Esophagus muscularis mucosa (tissue), 4 donors: ENCODE measurements at regions not wholly inside any gene's neighbourhood (a gene's known extent, or its start where the extent isn't known, plus 50 kb on each side); places are given as distances from the start of the nearest gene placed in this dataset.

Experiments
- DNase-seq: peaks from one replicate; pipeline ENCODE4 v3.0.0-alpha.2; 2017; ENCODE audit errors: extremely low spot score
- H3K27ac ChIP-seq, 4 donors: fragments of 200-600 bp; sonication (generic); replicated peaks in 1 of 4; 1 replicate in 3 of 4; 2 replicates in 1 of 4; pipeline ENCODE4 v1.5.1; 2016 to 2019; ENCODE audit warnings: mild to moderate bottlenecking in 1 of 4
- H3K27me3 ChIP-seq, 4 donors: fragments of 200-600 bp; sonication (generic); one replicate each; pipeline versions ENCODE4 v1.5.1 to v1.6.0; 2016 to 2019
- H3K36me3 ChIP-seq, 4 donors: fragments of 200-600 bp; sonication (generic); one replicate each; pipeline ENCODE4 v1.5.1; 2016 to 2019
- H3K4me1 ChIP-seq, 4 donors: fragments of 200-600 bp; sonication (generic); one replicate each; pipeline ENCODE4 v1.5.1; 2016 to 2019
- H3K4me3 ChIP-seq, 4 donors: fragments of 200-600 bp; sonication (generic); 1 replicate in 2 of 4; 2 replicates in 2 of 4; pipeline ENCODE4 v1.5.1; 2016 to 2019; ENCODE audit warnings: mild to moderate bottlenecking in 4 of 4, moderate library complexity in 1 of 4
- H3K9me3 ChIP-seq, 4 donors: fragments of 200-600 bp; sonication (generic); 1 replicate in 3 of 4; 2 replicates in 1 of 4; pipeline ENCODE4 v1.5.1; 2016 to 2019
- EP300 ChIP-seq: sonication (generic); formaldehyde crosslinking; IDR thresholded peaks from one replicate; pipeline ENCODE4 v1.6.1; 2017; ENCODE audit warnings: antibody characterized with exemption
- POLR2A ChIP-seq: fragments of 450-650 bp; IDR thresholded peaks from one replicate; pipeline ENCODE4 v1.6.1; 2017; ENCODE audit warnings: antibody characterized with exemption, moderate library complexity, mild to moderate bottlenecking, low read depth
- POLR2AphosphoS5 ChIP-seq, 2 donors: sonication (generic); formaldehyde crosslinking; IDR thresholded peaks; one replicate each; pipeline ENCODE4 v1.6.1; 2017; ENCODE audit warnings: antibody characterized with exemption in 2 of 2
- WGBS: methylation state at CpG from one replicate; pipeline ENCODE4 v1.1.5; 2018; 5-methylcytosine and 5-hydroxymethylcytosine counted together
- intact Hi-C: fragments of 100-400 bp; cut with DNase I; formaldehyde crosslinking; loops from one replicate; pipeline ENCODE4 v1.15.1; 2023
- TF ChIP-seq, protein P1 (sequence below), 3 experiments: fragments of 200-600 bp in 2 of 3; fragments of 450-650 bp in 1 of 3; sonication (generic) in 2 of 3; IDR thresholded peaks; one replicate each; pipeline ENCODE4 v1.5.1; 2017 to 2019; ENCODE audit warnings: antibody characterized with exemption in 3 of 3, mild to moderate bottlenecking in 2 of 3, moderate library complexity in 1 of 3

DNA sequence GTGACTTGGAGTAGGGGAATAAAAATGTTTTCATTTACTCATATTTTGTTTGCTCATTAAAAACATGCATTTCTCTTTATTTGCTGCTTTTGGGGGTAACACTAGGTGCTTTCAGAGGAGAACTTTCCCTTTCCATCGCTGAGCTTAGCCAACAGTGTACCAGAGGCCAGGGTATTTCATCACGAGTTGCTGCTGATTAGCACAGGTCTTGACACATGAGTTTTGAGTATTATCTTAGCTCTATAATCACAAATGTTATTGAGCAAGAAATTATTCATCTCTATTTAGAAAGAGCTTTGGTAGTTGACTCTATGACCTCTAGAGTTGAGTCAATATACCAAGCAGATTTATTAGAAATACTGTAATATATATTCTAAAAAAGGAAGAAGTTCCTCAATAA lies 375.9 kb downstream of the NXPH1 start:
- DNase-seq = no peak
- WGBS = 76% methylated on average over 2 of the region's 2 CpGs
- no peaks in the 10 kb centered on the region for H3K4me1 ChIP-seq

DNA sequence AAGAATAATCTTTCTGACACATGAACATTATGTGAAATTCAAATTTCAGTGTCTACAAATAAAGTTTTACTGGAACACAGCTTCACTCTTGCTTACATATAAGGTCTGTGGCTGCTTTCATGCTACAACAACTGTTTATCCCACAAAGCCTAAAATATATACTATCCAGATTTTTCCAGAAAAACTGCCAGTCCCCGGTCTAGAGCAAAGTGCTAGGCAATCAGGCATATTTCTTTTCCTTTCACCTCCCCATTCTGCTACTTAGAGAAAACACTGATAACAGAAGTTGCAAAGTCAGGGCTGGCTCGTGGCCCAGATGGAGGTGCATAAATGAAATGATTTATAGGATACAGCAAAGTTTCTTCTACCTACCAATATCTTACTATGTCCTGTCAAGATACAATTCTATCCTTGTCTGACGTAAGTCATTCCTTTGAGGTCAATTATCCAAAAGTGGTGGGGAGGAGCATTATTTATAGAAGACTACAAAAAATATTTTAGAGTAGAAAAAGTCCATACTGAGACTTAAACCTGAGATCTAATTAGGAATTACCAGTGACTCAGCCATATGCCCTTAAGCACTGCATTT lies 384.1 kb downstream of the NXPH1 start:
- Histone ChIP-seq H3K27ac (no peak overlapping the region), H3K4me1 (no peaks in the 10 kb centered on the region), H3K4me3 (no peak overlapping the region), H3K9me3 (no peaks in the 10 kb centered on the region), H3K27me3 (no peaks in the 10 kb centered on the region), H3K36me3 (no peaks in the 10 kb centered on the region)
- no peak for DNase-seq
- WGBS = 36% methylated on average over 3 of the region's 3 CpGs
- intact Hi-C loops = no loop called here
- TF ChIP-seq POLR2A (no peak), POLR2AphosphoS5 (IDR thresholded peaks at IDR 0.05) (no peak), EP300 (no peak)
- TF ChIP-seq, protein P1, sequence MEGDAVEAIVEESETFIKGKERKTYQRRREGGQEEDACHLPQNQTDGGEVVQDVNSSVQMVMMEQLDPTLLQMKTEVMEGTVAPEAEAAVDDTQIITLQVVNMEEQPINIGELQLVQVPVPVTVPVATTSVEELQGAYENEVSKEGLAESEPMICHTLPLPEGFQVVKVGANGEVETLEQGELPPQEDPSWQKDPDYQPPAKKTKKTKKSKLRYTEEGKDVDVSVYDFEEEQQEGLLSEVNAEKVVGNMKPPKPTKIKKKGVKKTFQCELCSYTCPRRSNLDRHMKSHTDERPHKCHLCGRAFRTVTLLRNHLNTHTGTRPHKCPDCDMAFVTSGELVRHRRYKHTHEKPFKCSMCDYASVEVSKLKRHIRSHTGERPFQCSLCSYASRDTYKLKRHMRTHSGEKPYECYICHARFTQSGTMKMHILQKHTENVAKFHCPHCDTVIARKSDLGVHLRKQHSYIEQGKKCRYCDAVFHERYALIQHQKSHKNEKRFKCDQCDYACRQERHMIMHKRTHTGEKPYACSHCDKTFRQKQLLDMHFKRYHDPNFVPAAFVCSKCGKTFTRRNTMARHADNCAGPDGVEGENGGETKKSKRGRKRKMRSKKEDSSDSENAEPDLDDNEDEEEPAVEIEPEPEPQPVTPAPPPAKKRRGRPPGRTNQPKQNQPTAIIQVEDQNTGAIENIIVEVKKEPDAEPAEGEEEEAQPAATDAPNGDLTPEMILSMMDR (IDR thresholded peaks at IDR 0.05) = no peak

More for the DNA sequence above, 375.9 kb downstream of the NXPH1 start:
- Histone ChIP-seq H3K36me3 (no peaks in the 10 kb centered on the region), H3K9me3 (no peaks in the 10 kb centered on the region), H3K27me3 (no peaks in the 10 kb centered on the region), H3K4me3 (no peak overlapping the region), H3K27ac (no peak overlapping the region)
- intact Hi-C loops = no loop called here
- TF ChIP-seq POLR2AphosphoS5 (IDR thresholded peaks at IDR 0.05) (no peak), EP300 (no peak), POLR2A (no peak)
- TF ChIP-seq, protein P1 (IDR thresholded peaks at IDR 0.05) = no peak

GRCh38 chr7:8818406-8818805 lies 385.0 kb downstream of the NXPH1 start:
- Histone ChIP-seq H3K4me3 (no peak overlapping the region), H3K27ac (no peak overlapping the region), H3K36me3 (no peaks in the 10 kb centered on the region), H3K27me3 (no peaks in the 10 kb centered on the region), H3K4me1 (no peaks in the 10 kb centered on the region), H3K9me3 (no peaks in the 10 kb centered on the region)
- no peak for DNase-seq
- WGBS = 79% methylated on average over 2 of the region's 2 CpGs
- TF ChIP-seq, protein P1 (IDR thresholded peaks at IDR 0.05) = no peak
- TF ChIP-seq EP300 (no peak), POLR2A (no peak), POLR2AphosphoS5 (IDR thresholded peaks at IDR 0.05) (no peak)
- intact Hi-C loops = no loop called here

DNA sequence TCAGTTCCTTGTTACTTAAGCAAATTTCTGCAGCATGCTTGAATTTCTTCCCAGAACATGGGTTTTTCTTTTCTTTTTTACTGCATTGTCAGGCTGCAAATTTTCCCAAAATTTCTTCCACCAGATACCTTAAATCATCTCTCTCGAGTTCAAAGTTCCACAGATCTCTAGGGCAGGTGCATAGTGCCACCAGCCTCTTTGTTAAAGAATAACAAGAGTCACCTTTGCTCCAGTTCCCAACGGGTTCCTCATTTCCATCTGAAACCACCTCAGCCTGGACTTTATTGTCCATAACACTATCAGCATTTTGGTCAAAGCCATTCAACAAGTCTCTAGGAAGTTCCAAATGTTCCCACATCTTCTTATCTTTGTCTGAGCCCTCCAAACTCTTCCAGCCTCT lies 389.2 kb downstream of the NXPH1 start:
- Histone ChIP-seq H3K36me3 (no peaks in the 10 kb centered on the region), H3K4me3 (no peak overlapping the region), H3K9me3 (no peaks in the 10 kb centered on the region), H3K27ac (no peak overlapping the region), H3K27me3 (no peaks in the 10 kb centered on the region), H3K4me1 (no peaks in the 10 kb centered on the region)
- no peak for DNase-seq
- WGBS = 52% methylated on average over 2 of the region's 2 CpGs
- TF ChIP-seq, protein P1 (IDR thresholded peaks at IDR 0.05) = no peak
- TF ChIP-seq EP300 (no peak), POLR2AphosphoS5 (IDR thresholded peaks at IDR 0.05) (no peak), POLR2A (no peak)
- intact Hi-C loops = no loop called here

DNA sequence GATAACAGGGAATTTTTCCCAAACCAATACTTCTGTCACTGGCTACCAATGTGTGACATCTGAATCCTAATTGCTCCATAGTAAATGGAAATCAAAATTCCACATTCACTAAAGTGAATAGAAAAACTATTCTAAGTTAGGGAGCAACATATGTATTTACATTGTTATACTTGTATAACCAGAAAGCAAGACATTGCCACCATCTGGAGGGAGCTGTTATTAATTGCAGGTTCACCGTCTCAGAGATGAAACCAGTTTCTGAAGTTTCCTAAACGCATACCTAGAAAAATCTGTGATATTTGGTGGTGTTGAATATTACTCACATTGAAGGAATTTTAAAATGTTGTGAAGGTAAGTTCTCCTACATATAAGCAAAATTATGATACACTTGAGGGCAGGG lies 390.1 kb downstream of the NXPH1 start:
- WGBS = 85% methylated on average over 2 of the region's 2 CpGs
- DNase-seq = no peak
- Histone ChIP-seq H3K27me3 (no peaks in the 10 kb centered on the region), H3K4me3 (no peak overlapping the region), H3K9me3 (no peaks in the 10 kb centered on the region), H3K27ac (no peak overlapping the region), H3K4me1 (no peaks in the 10 kb centered on the region), H3K36me3 (no peaks in the 10 kb centered on the region)
- no peak for TF ChIP-seq POLR2AphosphoS5 (IDR thresholded peaks at IDR 0.05)
- TF ChIP-seq EP300 = no peak
- TF ChIP-seq, protein P1 (IDR thresholded peaks at IDR 0.05) = no peak
- no peak for TF ChIP-seq POLR2A
- intact Hi-C loops = no loop called here
